ENCODE measurements at regions not wholly inside any gene's neighbourhood (a gene's known extent, or its start where the extent isn't known, plus 50 kb on each side); places are given as distances from the start of the nearest gene placed in this dataset.

- no peak for DNase-seq
These were observed 261.2 kb downstream of the BCL11A start for GRCh38 chr2:60292242-60292641.

GRCh38 chr2:60290509-60290908 lies 262.9 kb downstream of the BCL11A start:
- DNase-seq: no peak

GRCh38 chr2:60285626-60286316 lies 267.7 kb downstream of the BCL11A start:
- no peak for DNase-seq

- no peak for DNase-seq
These were observed 269.8 kb downstream of the BCL11A start for GRCh38 chr2:60283626-60284025.

- DNase-seq: no peak
These were observed 270.6 kb downstream of the BCL11A start for GRCh38 chr2:60282886-60283285.

- DNase-seq: no peak
These were observed 271.7 kb downstream of the BCL11A start for GRCh38 chr2:60281730-60282129.

- DNase-seq: no peak
These were observed 273.2 kb downstream of the BCL11A start for GRCh38 chr2:60280238-60280637.

- DNase-seq: no peak
These were observed 274.5 kb downstream of the BCL11A start for GRCh38 chr2:60278906-60279305.

GRCh38 chr2:60275958-60276357 lies 277.5 kb downstream of the BCL11A start:
- DNase-seq: no peak

GRCh38 chr2:60273836-60274235 lies 279.6 kb downstream of the BCL11A start:
- no peak for DNase-seq

- DNase-seq: no peak
These were observed 281.7 kb downstream of the BCL11A start for GRCh38 chr2:60271713-60272112.

GRCh38 chr2:60271131-60271530 lies 282.3 kb downstream of the BCL11A start:
- DNase-seq: no peak

GRCh38 chr2:60268661-60269060 lies 284.8 kb downstream of the BCL11A start:
- DNase-seq: no peak

GRCh38 chr2:60268032-60268431 lies 285.4 kb downstream of the BCL11A start:
- DNase-seq: no peak

- DNase-seq: no peak
These were observed 286.3 kb downstream of the BCL11A start for GRCh38 chr2:60267122-60267521.

- DNase-seq: no peak
These were observed 291.3 kb downstream of the BCL11A start for GRCh38 chr2:60262178-60262577.

- no peak for DNase-seq
These were observed 292.7 kb downstream of the BCL11A start for GRCh38 chr2:60260639-60261296.

GRCh38 chr2:60259781-60260180 lies 293.7 kb downstream of the BCL11A start:
- DNase-seq: no peak

GRCh38 chr2:60252581-60253150 lies 300.8 kb downstream of the BCL11A start:
- no peak for DNase-seq

GRCh38 chr2:60251247-60251646 lies 302.2 kb downstream of the BCL11A start:
- no peak for DNase-seq

- DNase-seq: no peak
These were observed 303.6 kb downstream of the BCL11A start for GRCh38 chr2:60249879-60250278.

- DNase-seq: no peak
These were observed 306.0 kb downstream of the BCL11A start for GRCh38 chr2:60247471-60247870.

- DNase-seq: no peak
These were observed 306.9 kb downstream of the BCL11A start for GRCh38 chr2:60246583-60246982.

- DNase-seq: no peak
These were observed 319.0 kb downstream of the BCL11A start for GRCh38 chr2:60234274-60234986.
